GM19372 (cell line): ENCODE measurements at regions not wholly inside any gene's neighbourhood (a gene's known extent, or its start where the extent isn't known, plus 50 kb on each side); places are given as distances from the start of the nearest gene placed in this dataset.
"Not testable (repeated sequence)": the region's sequence is repeated elsewhere in the genome, so short reads cannot be mapped to it uniquely, and the experiment has no call there.

Experiments used
- ATAC-seq: cut with Tn5 transposase; IDR thresholded peaks from one replicate; pipeline ENCODE4 v1.9.1; 2021; ENCODE audit warnings: mild to moderate bottlenecking, low read depth, moderate library complexity; ENCODE audit not compliant: unreplicated experiment

- no peak for ATAC-seq
These were observed 1260.4 kb upstream of the RAG2 start for GRCh38 chr11:37858398-37858797.

DNA sequence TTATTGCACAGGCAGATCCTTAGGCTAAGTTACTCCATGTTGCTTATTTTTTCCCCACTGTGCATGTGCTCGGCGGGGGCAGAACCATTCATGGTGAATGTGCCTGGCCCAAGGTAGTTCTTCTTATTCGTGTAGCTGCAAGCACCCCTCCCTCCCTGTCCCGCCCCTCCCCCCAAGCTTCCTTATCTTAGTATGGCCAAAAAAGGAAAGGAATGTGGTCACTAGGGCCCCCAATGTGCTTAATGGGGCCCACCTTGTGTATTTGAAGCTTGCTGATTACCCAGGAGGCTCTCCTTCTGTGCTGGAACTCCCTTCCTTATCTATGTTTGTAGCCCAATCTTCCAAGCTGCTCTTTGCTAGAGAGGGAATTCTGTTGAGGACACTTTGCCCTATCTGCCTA, 1259.7 kb upstream of the RAG2 start:
- ATAC-seq: no peak

DNA sequence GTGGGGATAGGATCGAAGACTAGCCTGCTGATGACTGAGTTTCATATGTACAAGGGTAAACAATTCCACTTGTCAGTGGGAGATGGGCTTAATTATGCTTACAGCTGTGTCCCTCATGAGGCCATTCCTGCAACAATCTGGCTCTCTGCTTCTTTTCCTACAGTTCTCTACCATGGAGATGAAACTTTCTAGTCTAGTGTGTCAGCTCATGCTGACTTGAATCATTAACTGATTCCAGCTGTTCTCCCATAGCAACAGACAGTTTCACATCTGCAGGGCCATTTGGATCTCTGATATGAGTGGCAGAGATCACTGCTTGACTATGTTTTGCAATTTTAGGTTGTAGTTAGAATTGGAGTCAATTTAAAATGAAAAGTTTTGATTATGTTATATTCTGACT, 1251.7 kb upstream of the RAG2 start:
- ATAC-seq: no peak

DNA sequence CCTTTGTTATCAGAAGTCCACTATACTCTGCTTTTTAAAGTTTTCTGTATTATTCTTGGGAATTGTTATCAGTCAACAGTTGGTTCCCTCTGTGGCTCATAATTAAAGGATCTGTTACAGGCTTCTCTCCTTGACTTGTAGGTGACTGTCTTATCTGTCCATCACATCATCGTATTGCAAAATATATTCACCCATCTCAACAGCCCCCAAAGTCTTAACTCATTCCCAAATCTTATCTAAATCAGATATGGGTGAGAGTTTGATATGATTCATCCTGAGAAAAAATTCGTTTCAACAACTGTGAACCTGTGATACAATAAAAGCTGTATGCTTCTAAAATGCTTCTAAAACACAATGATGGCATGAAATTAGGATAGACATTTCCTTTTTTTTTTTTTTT, 1245.6 kb upstream of the RAG2 start:
- no peak for ATAC-seq

GRCh38 chr11:37841016-37841415, 1243.0 kb upstream of the RAG2 start:
- no peak for ATAC-seq

- not testable (repeated sequence) for ATAC-seq
These were observed 1242.3 kb upstream of the RAG2 start for GRCh38 chr11:37840345-37840744.

GRCh38 chr11:37830529-37830928, 1232.5 kb upstream of the RAG2 start:
- ATAC-seq: no peak

- no peak for ATAC-seq
These were observed 1219.8 kb upstream of the RAG2 start for GRCh38 chr11:37817727-37818270.

- ATAC-seq: no peak
These were observed 1214.3 kb upstream of the RAG2 start for GRCh38 chr11:37812281-37812880.

DNA sequence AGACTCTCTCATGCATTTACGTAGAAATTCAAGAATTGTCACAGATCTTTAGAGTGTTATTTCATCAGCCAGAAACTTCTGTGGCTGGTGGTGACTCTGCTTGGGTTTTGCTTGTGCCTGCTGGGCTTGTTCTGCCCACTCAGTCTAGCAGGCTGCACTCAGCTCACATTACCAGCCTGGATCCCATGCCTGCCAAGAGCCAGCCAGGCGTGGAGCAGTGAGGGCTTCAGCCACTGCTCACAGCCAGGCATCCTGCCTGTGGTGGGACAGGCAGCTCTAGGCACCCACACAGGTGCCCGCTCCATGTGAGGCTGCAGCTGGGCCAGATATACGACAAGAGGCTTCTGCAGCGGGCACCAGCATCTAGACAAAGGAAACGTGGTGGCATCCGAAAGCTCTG, 1213.3 kb upstream of the RAG2 start:
- ATAC-seq: no peak

DNA sequence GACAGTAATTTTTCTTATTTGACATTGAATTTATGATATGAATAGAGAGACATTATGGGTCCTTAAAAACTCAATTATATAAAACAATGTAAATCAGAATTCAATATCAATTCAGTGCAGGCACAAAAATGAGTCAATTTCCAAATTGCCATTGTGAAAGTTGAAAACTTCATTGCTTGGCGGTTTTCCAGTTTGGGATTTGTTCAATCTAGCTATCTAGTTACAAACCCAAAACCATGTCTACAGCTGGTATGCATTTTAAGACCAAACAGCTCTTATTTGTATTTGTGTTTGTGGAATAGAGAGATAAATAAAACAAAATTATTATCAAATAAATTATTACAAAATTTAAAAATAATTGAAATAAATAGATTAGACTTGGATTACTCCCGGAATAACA, 1206.6 kb upstream of the RAG2 start:
- no peak for ATAC-seq

DNA sequence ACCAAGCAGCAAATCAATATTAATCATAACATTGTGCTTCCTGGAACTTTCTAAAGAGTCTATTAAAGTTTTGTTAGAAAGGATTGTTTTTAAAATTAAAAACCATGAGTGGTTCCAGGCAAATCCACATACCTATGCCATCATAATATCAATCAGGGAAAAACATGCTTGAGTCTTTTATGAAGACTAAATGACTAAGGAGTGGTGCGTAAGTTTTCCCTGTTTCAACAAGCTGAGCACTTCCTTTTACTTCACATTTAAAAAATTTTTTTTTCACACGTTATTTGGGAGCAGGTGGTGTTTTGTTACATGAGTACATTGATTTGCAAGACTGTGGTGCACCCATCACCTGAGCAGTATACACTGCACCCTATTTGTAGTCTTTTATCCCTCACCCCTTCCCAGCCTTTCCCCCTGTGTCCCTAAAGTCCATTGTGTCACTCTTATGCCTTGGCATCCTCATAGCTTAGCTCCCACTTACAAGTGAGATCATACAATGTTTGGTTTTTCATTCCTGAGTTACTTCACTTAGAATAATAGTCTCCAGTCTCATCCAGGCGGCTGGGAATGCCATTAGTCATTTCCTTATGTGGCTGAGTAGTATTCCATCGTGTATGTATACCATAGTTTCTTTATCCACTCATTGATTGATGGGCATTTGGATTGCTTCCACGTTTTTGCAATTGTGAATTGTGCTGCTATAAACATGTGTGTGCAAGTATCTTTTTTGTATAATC, 1190.3 kb upstream of the RAG2 start:
- ATAC-seq: no peak

- no peak for ATAC-seq
These were observed 1188.2 kb upstream of the RAG2 start for GRCh38 chr11:37786214-37786755.

DNA sequence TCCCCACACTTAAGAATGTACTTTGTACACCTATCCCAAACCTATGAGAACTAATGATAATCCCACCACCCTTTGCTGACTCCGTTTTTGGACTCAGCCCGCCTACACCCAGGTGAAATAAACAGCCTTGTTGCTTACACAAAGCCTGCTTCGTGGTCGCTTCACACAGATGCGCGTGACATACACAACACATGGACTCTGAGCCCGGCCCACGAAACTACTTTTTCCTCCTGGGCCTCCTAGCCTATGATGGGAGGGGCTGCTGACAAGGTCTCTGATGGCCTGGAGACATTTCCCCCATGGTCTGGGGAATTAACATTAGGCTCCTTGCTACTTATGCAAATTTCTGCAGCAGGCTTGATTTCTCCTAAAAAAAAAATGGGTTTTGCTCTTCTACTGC, 1176.4 kb upstream of the RAG2 start:
- no peak for ATAC-seq

- no peak for ATAC-seq
These were observed 1172.1 kb upstream of the RAG2 start for GRCh38 chr11:37770145-37770544.

DNA sequence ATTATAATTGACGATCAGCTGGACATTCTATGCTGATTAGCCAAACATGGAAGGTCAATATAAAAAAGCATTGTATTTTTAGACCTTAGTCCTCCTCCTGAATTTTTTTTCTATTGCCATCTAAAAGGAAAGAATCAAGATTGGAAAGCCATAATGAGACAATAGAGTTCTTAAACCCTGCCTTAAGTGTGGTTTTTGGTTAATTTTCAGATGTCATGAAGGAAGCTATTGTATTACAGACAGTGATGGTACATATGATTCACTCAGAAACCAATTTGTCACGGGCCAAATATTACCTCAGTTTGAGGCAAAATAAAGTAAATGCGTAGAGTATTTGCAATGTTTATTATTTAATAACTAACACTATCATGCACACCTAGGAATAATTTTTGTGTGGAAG, 1164.0 kb upstream of the RAG2 start:
- ATAC-seq: no peak

DNA sequence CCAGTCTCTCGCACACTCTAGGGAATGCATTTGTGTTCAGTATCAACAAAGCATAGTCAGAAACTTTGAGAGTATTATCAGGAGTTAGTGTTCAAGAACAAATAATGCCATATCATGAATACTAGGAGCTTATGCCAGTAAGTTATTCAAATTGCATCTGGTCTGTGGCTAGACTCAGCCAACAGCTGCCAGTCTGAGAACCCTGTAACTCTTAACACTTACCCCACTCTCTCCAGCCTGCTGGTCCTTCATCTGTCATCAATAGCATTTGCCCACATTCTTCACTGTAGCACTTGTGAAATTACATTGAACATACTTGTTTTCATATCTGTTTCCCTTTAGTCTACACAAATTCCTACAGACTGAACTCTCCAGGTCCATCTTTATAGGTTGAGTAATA, 1157.5 kb upstream of the RAG2 start:
- ATAC-seq: no peak

- ATAC-seq: no peak
These were observed 1150.6 kb upstream of the RAG2 start for GRCh38 chr11:37748641-37749040.

DNA sequence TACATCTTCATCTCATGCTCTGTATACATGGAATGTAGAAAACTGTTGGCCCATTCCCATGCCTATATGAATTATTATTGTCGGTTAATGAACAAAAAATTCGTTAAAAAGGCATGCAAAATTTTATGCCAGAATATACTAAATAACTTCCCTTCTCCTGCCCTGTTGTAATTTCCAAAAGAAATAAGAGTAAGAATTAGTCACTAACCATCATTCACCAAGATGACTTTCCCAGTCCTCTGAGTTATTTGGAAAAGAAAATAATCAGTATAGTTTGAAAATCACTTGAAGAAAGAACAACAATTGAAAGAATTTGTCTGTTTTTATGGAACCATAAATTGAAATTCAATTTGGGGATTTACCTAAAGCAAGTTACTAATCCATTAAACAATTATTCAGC, 1149.1 kb upstream of the RAG2 start:
- ATAC-seq: no peak

GRCh38 chr11:37727371-37727770, 1129.3 kb upstream of the RAG2 start:
- no peak for ATAC-seq

- no peak for ATAC-seq
These were observed 1126.3 kb upstream of the RAG2 start for GRCh38 chr11:37724315-37724714.

- ATAC-seq: no peak
These were observed 1123.4 kb upstream of the RAG2 start for GRCh38 chr11:37721485-37721884.
